ENCODE measurements at regions not wholly inside any gene's neighbourhood (a gene's known extent, or its start where the extent isn't known, plus 50 kb on each side); places are given as distances from the start of the nearest gene placed in this dataset.
A peak's percentile ranks its signal among the peaks of the same experiment; 100 is the strongest.

GRCh38 chr14:24744641-24745040 is 110.7 kb upstream of the GZMB start:
- no peaks in the 10 kb centered on the region for H3K27me3 Mint-ChIP-seq (ENCODE audit: insufficient read depth, unreplicated experiment)
- no peaks in the 10 kb centered on the region for H3K4me1 Mint-ChIP-seq (ENCODE audit: insufficient read depth, unreplicated experiment)
- peaks cover 8% of the 10 kb centered on the region for H3K9me3 Mint-ChIP-seq (ENCODE audit: unreplicated experiment)
- no peak for TF ChIP-seq CTCF (IDR thresholded peaks at IDR 0.05; ENCODE audit: unreplicated experiment)
- ChIA-PET CTCF (interaction anchor here (0.9 kb wide), 1 partner anchor 35 kb away, joined by 4 read pairs; no protein-coding TSS in a partner anchor), POLR2A (no interaction called here)
- no peak for DNase-seq (ENCODE audit: unreplicated experiment)
- no peak overlapping the region for H3K27ac Mint-ChIP-seq (ENCODE audit: low read depth, unreplicated experiment)
- no TSS peak for BruUV-seq (replicated peaks)
- intact Hi-C loops (cut with micrococcal nuclease), result no loop called here
- H3K36me3 Mint-ChIP-seq (ENCODE audit: insufficient read depth, unreplicated experiment), result no peaks in the 10 kb centered on the region
- no peak overlapping the region for H3K4me3 Mint-ChIP-seq (ENCODE audit: unreplicated experiment)

GRCh38 chr14:24741871-24742270 is 107.9 kb upstream of the GZMB start:
- Mint-ChIP-seq H3K4me3 (ENCODE audit: unreplicated experiment) (no peak overlapping the region), H3K27ac (ENCODE audit: low read depth, unreplicated experiment) (no peak overlapping the region), H3K9me3 (ENCODE audit: unreplicated experiment) (no peaks in the 10 kb centered on the region), H3K4me1 (ENCODE audit: insufficient read depth, unreplicated experiment) (no peaks in the 10 kb centered on the region), H3K27me3 (ENCODE audit: insufficient read depth, unreplicated experiment) (no peaks in the 10 kb centered on the region), H3K36me3 (ENCODE audit: insufficient read depth, unreplicated experiment) (no peaks in the 10 kb centered on the region)
- no peak for DNase-seq (ENCODE audit: unreplicated experiment)
- no peak for TF ChIP-seq CTCF (IDR thresholded peaks at IDR 0.05; ENCODE audit: unreplicated experiment)
- intact Hi-C loops (cut with micrococcal nuclease), result no loop called here
- ChIA-PET POLR2A (no interaction called here), CTCF (no interaction called here)
- BruUV-seq (replicated peaks), result no TSS peak

GRCh38 chr14:24735984-24736630 is 102.1 kb upstream of the GZMB start:
- no peak overlapping the region for H3K27ac Mint-ChIP-seq (ENCODE audit: low read depth, unreplicated experiment)
- intact Hi-C loops (cut with micrococcal nuclease), result loop anchor here (1.0 to 5.0 kb wide), 4 partner anchors 307 to 664 kb away; no protein-coding TSS in a partner anchor
- no peaks in the 10 kb centered on the region for H3K36me3 Mint-ChIP-seq (ENCODE audit: insufficient read depth, unreplicated experiment)
- BruUV-seq (replicated peaks), result no TSS peak
- DNase-seq (ENCODE audit: unreplicated experiment), result no peak
- H3K4me1 Mint-ChIP-seq (ENCODE audit: insufficient read depth, unreplicated experiment), result no peaks in the 10 kb centered on the region
- TF ChIP-seq CTCF (IDR thresholded peaks at IDR 0.05; ENCODE audit: unreplicated experiment), result no peak
- H3K27me3 Mint-ChIP-seq (ENCODE audit: insufficient read depth, unreplicated experiment), result no peaks in the 10 kb centered on the region
- H3K9me3 Mint-ChIP-seq (ENCODE audit: unreplicated experiment), result no peaks in the 10 kb centered on the region
- CTCF ChIA-PET, result interaction anchor here (0.6 to 4.9 kb wide), 2 partner anchors 17 to 26 kb away, joined by 3 to 21 read pairs; no protein-coding TSS in a partner anchor
- H3K4me3 Mint-ChIP-seq (ENCODE audit: unreplicated experiment), result no peak overlapping the region
- POLR2A ChIA-PET, result no interaction called here

GRCh38 chr14:24734917-24735500 is 101.0 kb upstream of the GZMB start:
- peak; percentile 17 for DNase-seq (ENCODE audit: unreplicated experiment)
- Mint-ChIP-seq H3K9me3 (ENCODE audit: unreplicated experiment) (no peaks in the 10 kb centered on the region), H3K4me3 (ENCODE audit: unreplicated experiment) (no peak overlapping the region), H3K36me3 (ENCODE audit: insufficient read depth, unreplicated experiment) (no peaks in the 10 kb centered on the region), H3K4me1 (ENCODE audit: insufficient read depth, unreplicated experiment) (no peaks in the 10 kb centered on the region), H3K27ac (ENCODE audit: low read depth, unreplicated experiment) (no peak overlapping the region), H3K27me3 (ENCODE audit: insufficient read depth, unreplicated experiment) (no peaks in the 10 kb centered on the region)
- ChIA-PET CTCF (interaction anchor here (0.6 to 4.9 kb wide), 7 partner anchors 13 to 567 kb away, joined by 3 to 21 read pairs (median 3); no protein-coding TSS in a partner anchor), POLR2A (no interaction called here)
- no TSS peak for BruUV-seq (replicated peaks)
- peak; percentile 55 for TF ChIP-seq CTCF (IDR thresholded peaks at IDR 0.05; ENCODE audit: unreplicated experiment)
- intact Hi-C loops (cut with micrococcal nuclease), result loop anchor here (1.0 to 5.0 kb wide), 4 partner anchors 308 to 665 kb away; no protein-coding TSS in a partner anchor
